HL-60 (cell line): ENCODE measurements at regions not wholly inside any gene's neighbourhood (a gene's known extent, or its start where the extent isn't known, plus 50 kb on each side); places are given as distances from the start of the nearest gene placed in this dataset.

Experiments
- CTCF ChIP-seq: IDR thresholded peaks from one replicate; pipeline ENCODE4 v1.5.1; 2011; ENCODE audit warnings: low read length, control low read depth, inconsistent platforms; ENCODE audit not compliant: insufficient read depth
- REST ChIP-seq: IDR thresholded peaks from 2 replicates; pipeline ENCODE4 v1.6.1; 2012; ENCODE audit warnings: low read depth; ENCODE audit not compliant: insufficient replicate concordance

GRCh38 chr5:71862507-71863060 is 143.5 kb downstream of the CARTPT start:
- TF ChIP-seq CTCF (no peak), REST (no peak)
